GM06990 (cell line): ENCODE measurements at regions not wholly inside any gene's neighbourhood (a gene's known extent, or its start where the extent isn't known, plus 50 kb on each side); places are given as distances from the start of the nearest gene placed in this dataset.
"Not testable (repeated sequence)": the region's sequence is repeated elsewhere in the genome, so short reads cannot be mapped to it uniquely, and the experiment has no call there.

Source experiments
- DNase-seq: peaks from one replicate; pipeline ENCODE4 v3.0.0-alpha.2; 2011; ENCODE audit not compliant: insufficient read length; ENCODE audit errors: extremely low read depth
- H3K27me3 ChIP-seq: replicated peaks from 2 replicates; pipeline ENCODE4 v1.6.0; 2011; ENCODE audit warnings: low read length; ENCODE audit not compliant: control insufficient read depth, insufficient read depth
- H3K36me3 ChIP-seq: 2 replicates; pipeline ENCODE4 v1.5.1; 2011; ENCODE audit warnings: low read length; ENCODE audit not compliant: control insufficient read depth, insufficient read depth
- H3K4me3 ChIP-seq: replicated peaks from 2 replicates; pipeline ENCODE4 v1.5.1; 2011; ENCODE audit warnings: low read depth, mild to moderate bottlenecking, control low read depth, low read length
- TF ChIP-seq, protein P1 (sequence below): IDR thresholded peaks from 2 replicates; pipeline ENCODE4 v1.5.1; 2011; ENCODE audit warnings: low read length, control low read depth, mild to moderate bottlenecking, inconsistent platforms; ENCODE audit not compliant: insufficient read depth, poor library complexity, severe bottlenecking

DNA sequence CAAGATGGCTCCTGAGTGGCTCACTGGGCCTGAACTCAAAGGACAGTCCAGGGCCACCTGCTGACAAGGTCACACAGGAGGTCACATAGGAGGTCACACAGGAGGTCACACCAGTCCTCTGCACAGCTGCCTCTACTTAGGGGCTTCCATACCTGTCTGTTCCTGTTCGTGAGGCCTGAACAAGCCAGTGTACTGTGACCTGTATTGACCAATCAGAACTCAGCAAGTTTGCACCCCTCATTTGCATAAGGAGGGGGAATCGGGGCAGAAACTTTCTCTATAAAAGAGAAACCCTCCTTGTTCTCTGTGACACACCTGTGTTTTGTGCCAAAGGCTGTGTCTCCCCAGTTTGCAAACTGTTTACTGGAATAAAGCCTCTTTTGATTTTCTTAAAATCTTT, 478.9 kb downstream of the EIPR1 start:
- Histone ChIP-seq H3K36me3 (no peaks in the 10 kb centered on the region), H3K27me3 (no peaks in the 10 kb centered on the region), H3K4me3 (no peak overlapping the region)
- DNase-seq, result no peak
- TF ChIP-seq, protein P1, sequence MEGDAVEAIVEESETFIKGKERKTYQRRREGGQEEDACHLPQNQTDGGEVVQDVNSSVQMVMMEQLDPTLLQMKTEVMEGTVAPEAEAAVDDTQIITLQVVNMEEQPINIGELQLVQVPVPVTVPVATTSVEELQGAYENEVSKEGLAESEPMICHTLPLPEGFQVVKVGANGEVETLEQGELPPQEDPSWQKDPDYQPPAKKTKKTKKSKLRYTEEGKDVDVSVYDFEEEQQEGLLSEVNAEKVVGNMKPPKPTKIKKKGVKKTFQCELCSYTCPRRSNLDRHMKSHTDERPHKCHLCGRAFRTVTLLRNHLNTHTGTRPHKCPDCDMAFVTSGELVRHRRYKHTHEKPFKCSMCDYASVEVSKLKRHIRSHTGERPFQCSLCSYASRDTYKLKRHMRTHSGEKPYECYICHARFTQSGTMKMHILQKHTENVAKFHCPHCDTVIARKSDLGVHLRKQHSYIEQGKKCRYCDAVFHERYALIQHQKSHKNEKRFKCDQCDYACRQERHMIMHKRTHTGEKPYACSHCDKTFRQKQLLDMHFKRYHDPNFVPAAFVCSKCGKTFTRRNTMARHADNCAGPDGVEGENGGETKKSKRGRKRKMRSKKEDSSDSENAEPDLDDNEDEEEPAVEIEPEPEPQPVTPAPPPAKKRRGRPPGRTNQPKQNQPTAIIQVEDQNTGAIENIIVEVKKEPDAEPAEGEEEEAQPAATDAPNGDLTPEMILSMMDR, result no peak

- TF ChIP-seq, protein P1, result no peak
- no peak for DNase-seq
- H3K4me3 ChIP-seq, result no peak overlapping the region
- no peaks in the 10 kb centered on the region for H3K36me3 ChIP-seq
- H3K27me3 ChIP-seq, result no peaks in the 10 kb centered on the region
These were observed 481.0 kb downstream of the EIPR1 start for GRCh38 chr2:2896643-2897042.

DNA sequence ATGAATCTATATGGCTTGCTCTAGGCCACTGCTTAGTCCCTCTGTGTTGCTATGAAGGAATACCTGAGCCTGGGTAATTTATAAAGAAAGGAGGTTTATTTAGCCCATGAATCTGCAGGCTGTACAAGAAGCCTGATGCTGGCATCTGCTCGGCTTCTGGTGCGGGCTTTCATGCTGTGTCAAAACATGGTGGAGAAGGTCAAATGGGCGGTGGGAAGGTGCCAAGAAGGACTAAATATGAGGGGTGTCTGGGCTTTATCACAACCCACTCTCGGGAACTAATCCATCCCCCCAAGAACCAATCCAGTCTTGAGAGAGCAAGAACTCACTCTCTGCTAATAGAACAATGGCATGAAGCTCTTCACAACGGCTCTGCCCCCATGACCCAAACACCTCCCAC, 481.6 kb downstream of the EIPR1 start:
- H3K27me3 ChIP-seq, result no peaks in the 10 kb centered on the region
- no peak for DNase-seq
- no peak overlapping the region for H3K4me3 ChIP-seq
- TF ChIP-seq, protein P1, result no peak
- no peaks in the 10 kb centered on the region for H3K36me3 ChIP-seq

DNA sequence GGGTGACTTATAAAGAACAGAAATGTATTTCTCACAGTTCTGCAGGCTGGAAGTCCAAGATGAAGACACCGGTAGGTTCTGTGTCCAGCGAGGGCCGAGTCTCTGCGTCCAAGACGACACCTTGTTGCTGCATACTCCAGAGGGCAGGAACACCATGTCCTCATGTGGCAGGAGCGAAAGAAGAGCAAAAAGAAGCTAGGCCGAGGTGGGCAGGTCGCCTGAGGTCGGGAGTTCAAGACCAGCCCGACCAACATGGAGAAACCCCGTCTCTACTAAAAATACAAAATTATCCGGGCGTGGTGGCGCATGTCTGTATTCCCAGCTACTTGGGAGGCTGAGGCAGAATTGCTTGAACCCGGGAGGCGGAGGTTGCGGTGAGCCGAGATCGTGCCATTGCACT, 483.6 kb downstream of the EIPR1 start:
- H3K27me3 ChIP-seq, H3K4me3 ChIP-seq, H3K36me3 ChIP-seq, DNase-seq: not testable (repeated sequence)

GRCh38 chr2:2892892-2893291, 484.7 kb downstream of the EIPR1 start:
- no peak for DNase-seq
- Histone ChIP-seq H3K4me3 (no peak overlapping the region), H3K27me3 (no peaks in the 10 kb centered on the region; the same call in 1 of the 2 replicates), H3K36me3 (no peaks in the 10 kb centered on the region)
- TF ChIP-seq, protein P1, result no peak

DNA sequence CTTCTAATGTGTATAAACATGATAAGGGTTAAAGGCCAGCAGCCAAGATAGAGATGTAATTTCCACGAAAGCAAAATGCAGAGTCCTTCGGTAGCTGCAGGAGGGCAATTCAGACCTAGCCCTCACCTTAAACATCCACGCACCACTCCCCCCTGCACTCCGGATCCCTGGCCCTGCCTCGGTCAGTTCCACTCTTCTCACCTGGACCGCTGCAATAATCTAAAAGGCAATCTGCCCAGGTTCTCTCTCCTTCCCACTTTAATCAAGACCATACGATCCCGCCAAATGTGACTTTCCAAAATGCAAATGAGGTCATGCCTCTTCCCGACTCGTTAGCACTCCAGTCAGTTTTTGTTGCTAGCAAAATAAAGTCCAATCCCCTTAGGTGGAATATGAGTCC, 485.2 kb downstream of the EIPR1 start:
- Histone ChIP-seq H3K4me3 (no peak overlapping the region), H3K27me3 (no peaks in the 10 kb centered on the region; the same call in 1 of the 2 replicates), H3K36me3 (no peaks in the 10 kb centered on the region)
- no peak for DNase-seq
- TF ChIP-seq, protein P1, result no peak
